ENCODE measurements at regions not wholly inside any gene's neighbourhood (a gene's known extent, or its start where the extent isn't known, plus 50 kb on each side); places are given as distances from the start of the nearest gene placed in this dataset.

- no peak overlapping the region for H3K4me3 ChIP-seq (ENCODE audit: low read depth, low read length)
- in situ Hi-C loops (cut with HindIII; ENCODE audit: low sequenced_read_pairs), result no loop called here
- no peak for TF ChIP-seq CTCF (IDR thresholded peaks at IDR 0.05; ENCODE audit: low read depth, low read length, missing control alignments)
- no peak for DNase-seq (ENCODE audit: low read depth)
Measured at GRCh38 chr2:182592691-182593393, 123.2 kb upstream of the DNAJC10 start.

DNA sequence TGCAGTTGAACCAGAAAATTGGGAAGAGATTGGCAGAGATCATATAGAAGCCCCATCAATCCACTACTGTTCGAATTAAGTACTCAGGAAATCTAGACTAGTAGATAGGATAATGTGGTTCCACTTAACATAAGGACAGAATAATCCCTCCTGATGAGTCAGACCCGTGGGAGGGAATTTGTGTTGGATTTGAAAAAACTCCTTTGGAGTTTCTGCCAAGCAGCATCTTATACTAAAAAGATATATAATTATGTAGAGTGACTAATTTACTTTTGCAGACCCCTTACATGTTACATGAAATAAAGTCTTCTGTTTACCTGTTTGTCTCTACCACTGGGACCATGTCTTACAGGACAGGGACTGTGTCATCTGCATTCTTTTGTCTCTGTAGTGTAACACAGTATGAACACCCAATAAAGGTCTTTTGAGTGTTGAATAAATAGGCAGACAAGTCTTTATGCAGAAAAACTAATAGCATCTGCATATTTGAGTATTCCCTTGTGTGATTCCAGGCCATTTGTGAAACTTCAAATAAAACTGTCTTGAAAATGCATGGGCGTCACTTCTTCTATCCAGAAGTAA is 122.6 kb upstream of the DNAJC10 start:
- no peak for TF ChIP-seq CTCF (IDR thresholded peaks at IDR 0.05; ENCODE audit: low read depth, low read length, missing control alignments)
- peak; percentile 37 for DNase-seq (ENCODE audit: low read depth)
- in situ Hi-C loops (cut with HindIII; ENCODE audit: low sequenced_read_pairs), result no loop called here
- no peak overlapping the region for H3K4me3 ChIP-seq (ENCODE audit: low read depth, low read length)

DNA sequence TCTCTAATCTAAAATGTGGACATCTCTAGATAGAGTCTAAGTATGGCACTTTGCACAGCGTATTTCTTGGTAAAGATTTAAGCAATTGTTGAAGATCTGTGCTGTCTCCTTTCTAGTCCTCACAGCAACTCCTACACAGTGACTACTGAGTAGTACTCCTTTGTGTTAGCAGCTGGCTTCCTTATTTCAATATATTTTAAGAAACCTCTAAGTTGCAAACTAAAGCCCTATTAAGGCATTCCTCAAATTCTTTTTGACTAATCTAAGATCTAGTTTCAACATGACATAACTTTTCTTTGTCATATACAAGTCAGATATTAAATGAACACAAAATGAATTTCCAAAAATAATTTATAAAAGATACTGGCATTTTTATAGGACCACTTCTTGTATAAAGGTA is 121.8 kb upstream of the DNAJC10 start:
- no peak for DNase-seq (ENCODE audit: low read depth)
- in situ Hi-C loops (cut with HindIII; ENCODE audit: low sequenced_read_pairs), result no loop called here
- no peak for TF ChIP-seq CTCF (IDR thresholded peaks at IDR 0.05; ENCODE audit: low read depth, low read length, missing control alignments)
- no peak overlapping the region for H3K4me3 ChIP-seq (ENCODE audit: low read depth, low read length)

DNA sequence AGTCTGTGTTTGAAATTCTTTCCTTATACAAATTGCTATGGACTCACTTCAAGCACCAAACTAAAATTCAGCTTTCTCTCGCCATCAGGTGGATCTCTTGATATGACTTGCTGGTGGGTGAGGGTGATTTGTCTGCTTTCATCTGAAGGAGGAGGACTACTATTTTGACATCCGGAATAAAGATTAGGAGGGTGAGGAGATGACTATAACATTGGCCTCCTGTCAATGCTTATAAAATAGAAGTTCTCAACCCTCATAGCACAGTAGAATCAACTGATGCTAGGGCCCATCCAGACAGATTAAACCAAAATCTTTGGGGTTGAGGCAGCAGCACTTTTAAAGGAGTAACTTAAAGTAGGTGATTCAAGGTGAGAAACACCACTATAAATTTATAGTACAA is 120.4 kb upstream of the DNAJC10 start:
- H3K4me3 ChIP-seq (ENCODE audit: low read depth, low read length), result no peak overlapping the region
- DNase-seq (ENCODE audit: low read depth), result no peak
- in situ Hi-C loops (cut with HindIII; ENCODE audit: low sequenced_read_pairs), result no loop called here
- no peak for TF ChIP-seq CTCF (IDR thresholded peaks at IDR 0.05; ENCODE audit: low read depth, low read length, missing control alignments)

DNA sequence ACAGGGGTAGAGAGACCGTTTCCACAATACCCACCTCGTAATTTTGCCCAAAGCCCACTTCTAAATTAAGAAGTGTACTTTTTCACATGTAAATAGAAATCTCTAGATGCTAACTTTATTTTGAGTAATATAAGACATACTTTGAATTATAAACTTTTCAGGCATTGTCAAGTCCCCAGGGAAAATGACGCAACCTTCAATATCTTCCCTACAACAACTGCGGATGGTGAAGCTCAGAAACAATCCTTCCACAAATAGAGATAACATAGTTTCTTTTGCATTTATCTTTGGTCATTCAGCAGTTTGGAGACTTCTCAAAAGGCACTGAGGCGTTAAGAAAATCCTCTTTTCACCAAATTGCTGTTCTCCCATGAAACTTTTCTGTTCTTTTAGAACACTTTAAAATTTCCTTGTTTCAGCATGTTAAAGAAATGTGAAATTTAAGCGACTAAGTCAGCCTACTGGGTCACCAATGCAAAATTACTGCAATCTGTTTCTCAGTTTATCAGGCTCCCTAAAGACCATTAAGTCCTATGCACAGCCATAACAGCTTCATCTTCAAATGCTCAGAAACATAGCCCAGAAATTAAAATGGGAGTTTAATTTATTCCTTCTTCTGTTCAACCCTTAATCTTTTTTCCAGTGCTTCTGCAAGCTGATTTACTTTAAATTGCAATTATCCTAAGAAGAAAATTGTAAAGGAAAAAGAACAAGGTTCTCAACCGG is 118.3 kb upstream of the DNAJC10 start:
- in situ Hi-C loops (cut with HindIII; ENCODE audit: low sequenced_read_pairs), result no loop called here
- DNase-seq (ENCODE audit: low read depth), result no peak
- H3K4me3 ChIP-seq (ENCODE audit: low read depth, low read length), result no peak overlapping the region
- TF ChIP-seq CTCF (IDR thresholded peaks at IDR 0.05; ENCODE audit: low read depth, low read length, missing control alignments), result no peak

DNA sequence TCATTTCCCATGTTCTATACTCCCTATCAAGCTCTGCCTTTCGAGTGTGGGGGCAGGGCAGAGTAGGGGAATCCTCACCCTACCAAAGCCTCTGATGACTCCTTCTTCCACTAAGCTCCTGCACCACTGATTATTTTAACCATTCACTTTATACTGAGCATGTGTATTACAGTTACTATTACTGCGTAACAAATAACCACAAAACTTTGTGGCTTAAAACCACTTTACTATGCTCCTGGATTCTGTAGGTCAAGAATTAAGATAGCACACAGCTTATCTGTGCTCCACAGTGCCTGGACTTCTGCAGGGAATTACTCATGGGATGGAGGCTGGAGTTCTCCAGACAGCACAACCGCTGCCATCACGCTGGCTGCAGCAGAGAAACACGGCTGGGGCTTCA is 117.4 kb upstream of the DNAJC10 start:
- H3K4me3 ChIP-seq (ENCODE audit: low read depth, low read length), result no peak overlapping the region
- in situ Hi-C loops (cut with HindIII; ENCODE audit: low sequenced_read_pairs), result no loop called here
- DNase-seq (ENCODE audit: low read depth), result no peak
- no peak for TF ChIP-seq CTCF (IDR thresholded peaks at IDR 0.05; ENCODE audit: low read depth, low read length, missing control alignments)
